Glutamatergic neuron (in vitro differentiated cells): ENCODE measurements at regions not wholly inside any gene's neighbourhood (a gene's known extent, or its start where the extent isn't known, plus 50 kb on each side); places are given as distances from the start of the nearest gene placed in this dataset.
A peak's percentile ranks its signal among the peaks of the same experiment; 100 is the strongest.

Source experiments
- DNase-seq: peaks from one replicate; pipeline ENCODE4 v3.0.0; 2022
- H3K27ac Mint-ChIP-seq: one replicate; pipeline ENCODE4 v1.8.0; 2020; ENCODE audit warnings: mild to moderate bottlenecking, mixed read lengths, inconsistent platforms; ENCODE audit not compliant: unreplicated experiment
- H3K27me3 Mint-ChIP-seq: one replicate; pipeline ENCODE4 v1.8.0; 2020; ENCODE audit warnings: mild to moderate bottlenecking, moderate library complexity, mixed read lengths, inconsistent platforms; ENCODE audit not compliant: unreplicated experiment
- H3K36me3 Mint-ChIP-seq: one replicate; pipeline ENCODE4 v1.8.0; 2020; ENCODE audit warnings: mild to moderate bottlenecking, mixed read lengths, inconsistent platforms; ENCODE audit not compliant: unreplicated experiment
- H3K4me1 Mint-ChIP-seq: one replicate; pipeline ENCODE4 v1.8.0; 2020; ENCODE audit warnings: mild to moderate bottlenecking, low read depth, mixed read lengths, inconsistent platforms; ENCODE audit not compliant: unreplicated experiment
- H3K4me3 Mint-ChIP-seq: one replicate; pipeline ENCODE4 v1.8.0; 2020; ENCODE audit warnings: mild to moderate bottlenecking, mixed read lengths, inconsistent platforms; ENCODE audit not compliant: unreplicated experiment
- H3K9me3 Mint-ChIP-seq: one replicate; pipeline ENCODE4 v1.8.0; 2020; ENCODE audit warnings: mild to moderate bottlenecking, moderate library complexity, mixed read lengths, inconsistent platforms; ENCODE audit not compliant: unreplicated experiment
- CTCF ChIP-seq: fragments of 200-600 bp; sonication (generic); IDR thresholded peaks from one replicate; pipeline ENCODE4 v1.5.0; 2021; ENCODE audit not compliant: partially characterized antibody, unreplicated experiment

GRCh38 chr1:24998563-24999245, 68.6 kb upstream of the RUNX3 start:
- TF ChIP-seq CTCF = no peak
- no peak overlapping the region for H3K27ac Mint-ChIP-seq
- H3K27me3 Mint-ChIP-seq = peaks cover 2% of the 10 kb centered on the region
- H3K9me3 Mint-ChIP-seq = peaks cover 3% of the 10 kb centered on the region
- DNase-seq = peak; percentile 7
- H3K4me1 Mint-ChIP-seq = no peaks in the 10 kb centered on the region
- H3K4me3 Mint-ChIP-seq = no peak overlapping the region
- no peaks in the 10 kb centered on the region for H3K36me3 Mint-ChIP-seq

GRCh38 chr1:24996983-24997893, 67.2 kb upstream of the RUNX3 start:
- Mint-ChIP-seq H3K27ac (no peak overlapping the region), H3K9me3 (peaks cover 3% of the 10 kb centered on the region), H3K27me3 (peaks cover 2% of the 10 kb centered on the region), H3K36me3 (no peaks in the 10 kb centered on the region), H3K4me3 (no peak overlapping the region), H3K4me1 (no peaks in the 10 kb centered on the region)
- TF ChIP-seq CTCF = no peak
- DNase-seq = peak; percentile 12

- DNase-seq = peak; percentile 6
- no peak for TF ChIP-seq CTCF
- H3K27me3 Mint-ChIP-seq = peaks cover 6% of the 10 kb centered on the region
- H3K4me1 Mint-ChIP-seq = peaks cover 2% of the 10 kb centered on the region
- H3K36me3 Mint-ChIP-seq = peaks cover 4% of the 10 kb centered on the region
- peaks cover 6% of the 10 kb centered on the region for H3K9me3 Mint-ChIP-seq
- no peak overlapping the region for H3K4me3 Mint-ChIP-seq
- no peak overlapping the region for H3K27ac Mint-ChIP-seq
These were observed 66.4 kb upstream of the RUNX3 start for GRCh38 chr1:24996456-24996855.

GRCh38 chr1:24995661-24996060, 65.6 kb upstream of the RUNX3 start:
- H3K36me3 Mint-ChIP-seq = peaks cover 5% of the 10 kb centered on the region
- no peak overlapping the region for H3K4me3 Mint-ChIP-seq
- H3K9me3 Mint-ChIP-seq = peaks cover 6% of the 10 kb centered on the region
- H3K4me1 Mint-ChIP-seq = peaks cover 2% of the 10 kb centered on the region
- TF ChIP-seq CTCF = no peak
- peak; percentile 0 for DNase-seq
- peaks cover 8% of the 10 kb centered on the region for H3K27me3 Mint-ChIP-seq
- no peak overlapping the region for H3K27ac Mint-ChIP-seq

- Mint-ChIP-seq H3K4me3 (no peak overlapping the region), H3K9me3 (peaks cover 6% of the 10 kb centered on the region), H3K27me3 (peaks cover 8% of the 10 kb centered on the region), H3K4me1 (peaks cover 2% of the 10 kb centered on the region), H3K36me3 (peaks cover 5% of the 10 kb centered on the region), H3K27ac (no peak overlapping the region)
- peak; percentile 28 for DNase-seq
- no peak for TF ChIP-seq CTCF
These were observed 65.1 kb upstream of the RUNX3 start for GRCh38 chr1:24995140-24995539.
